WTC11 (cell line): ENCODE measurements at regions not wholly inside any gene's neighbourhood (a gene's known extent, or its start where the extent isn't known, plus 50 kb on each side); places are given as distances from the start of the nearest gene placed in this dataset.

Experiments used
- ATAC-seq: fragments of 200-7000 bp; cut with Tn5 transposase; 2 replicates; pipeline ENCODE4 v1.10.0; 2021; ENCODE audit warnings: mild to moderate bottlenecking, moderate library complexity
- CTCF ChIA-PET: fragments of 300-600 bp; sonication (Branson Sonifier 250); formaldehyde crosslinking; loops from one replicate; lab custom pipeline; 2021; ENCODE audit warnings: antibody characterized with exemption; lab: Charles Lee
- POLR2A ChIA-PET: fragments of 350-600 bp; sonication (Branson Sonifier 250); formaldehyde crosslinking; loops from one replicate; lab custom pipeline; 2021; ENCODE audit warnings: antibody characterized with exemption; lab: Charles Lee
- DNase-seq: peaks from one replicate; pipeline ENCODE4 v3.0.0; 2021; ENCODE audit warnings: low spot score
- H3K27ac Mint-ChIP-seq: 2 replicates; pipeline ENCODE4 v1.8.0; 2021; ENCODE audit warnings: mixed read lengths
- H3K27me3 Mint-ChIP-seq: 2 replicates; pipeline ENCODE4 v1.8.0; 2021; ENCODE audit warnings: low read depth, mild to moderate bottlenecking, moderate library complexity, mixed read lengths
- H3K36me3 Mint-ChIP-seq: 2 replicates; pipeline ENCODE4 v1.8.0; 2021; ENCODE audit warnings: mixed read lengths
- H3K4me1 Mint-ChIP-seq: 2 replicates; pipeline ENCODE4 v1.8.0; 2022; ENCODE audit warnings: mixed read lengths
- H3K4me3 Mint-ChIP-seq: 2 replicates; pipeline ENCODE4 v1.8.0; 2021; ENCODE audit warnings: mild to moderate bottlenecking, moderate library complexity, mixed read lengths
- H3K9me3 Mint-ChIP-seq: 2 replicates; pipeline ENCODE4 v1.8.0; 2021; ENCODE audit warnings: mixed read lengths
- AFF4 ChIP-seq: sonication (generic); formaldehyde crosslinking; IDR thresholded peaks from 2 replicates; pipeline ENCODE4 v1.8.1; 2023; ENCODE audit warnings: mild to moderate bottlenecking, missing genetic modification reagents, borderline replicate concordance
- ARID4B ChIP-seq: sonication (generic); formaldehyde crosslinking; IDR thresholded peaks from 2 replicates; pipeline ENCODE4 v1.8.0; 2023; ENCODE audit warnings: missing genetic modification reagents, mild to moderate bottlenecking, borderline replicate concordance
- ATF6 ChIP-seq: sonication (generic); formaldehyde crosslinking; IDR thresholded peaks from 2 replicates; pipeline ENCODE4 v1.8.1; 2023; ENCODE audit warnings: mild to moderate bottlenecking, missing genetic modification reagents
- FOXK1 ChIP-seq: sonication (generic); formaldehyde crosslinking; IDR thresholded peaks from 2 replicates; pipeline ENCODE4 v1.8.0; 2022; ENCODE audit warnings: mild to moderate bottlenecking, moderate library complexity, missing genetic modification reagents
- GRHL2 ChIP-seq: fragments of 250-450 bp; sonication (Bioruptor Pico); IDR thresholded peaks from 2 replicates; pipeline ENCODE4 v1.8.0; 2022; ENCODE audit warnings: mild to moderate bottlenecking, moderate library complexity; ENCODE audit not compliant: insufficient replicate concordance, severe bottlenecking
- GTF2I ChIP-seq: fragments of 250-450 bp; sonication (Bioruptor Pico); conservative IDR thresholded peaks from 2 replicates; pipeline ENCODE4 v1.4.0; 2021; ENCODE audit warnings: mild to moderate bottlenecking
- HMGXB4 ChIP-seq: sonication (generic); formaldehyde crosslinking; IDR thresholded peaks from 2 replicates; pipeline ENCODE4 v1.8.1; 2023; ENCODE audit warnings: mild to moderate bottlenecking, moderate library complexity, missing genetic modification reagents
- JUN ChIP-seq: sonication (generic); formaldehyde crosslinking; IDR thresholded peaks from 2 replicates; pipeline ENCODE4 v1.8.0; 2023; ENCODE audit warnings: mild to moderate bottlenecking, missing genetic modification reagents
- NR1H2 ChIP-seq: sonication (generic); formaldehyde crosslinking; IDR thresholded peaks from 2 replicates; pipeline ENCODE4 v1.9.0; 2021; ENCODE audit warnings: mild to moderate bottlenecking, moderate library complexity, missing genetic modification reagents
- NR2C2 ChIP-seq: sonication (generic); formaldehyde crosslinking; IDR thresholded peaks from 2 replicates; pipeline ENCODE4 v1.8.0; 2022; ENCODE audit warnings: mild to moderate bottlenecking, missing genetic modification reagents
- SMAD4 ChIP-seq: sonication (generic); formaldehyde crosslinking; IDR thresholded peaks from 2 replicates; pipeline ENCODE4 v1.8.0; 2022; ENCODE audit warnings: mild to moderate bottlenecking, missing genetic modification reagents
- TCF7 ChIP-seq: sonication (generic); formaldehyde crosslinking; IDR thresholded peaks from 2 replicates; pipeline ENCODE4 v1.8.0; 2022; ENCODE audit warnings: mild to moderate bottlenecking, low read depth, missing genetic modification reagents, moderate library complexity
- TP53 ChIP-seq: sonication (generic); formaldehyde crosslinking; IDR thresholded peaks from 2 replicates; pipeline ENCODE4 v1.8.1; 2023; ENCODE audit warnings: mild to moderate bottlenecking, missing genetic modification reagents
- ZBTB21 ChIP-seq: sonication (generic); formaldehyde crosslinking; IDR thresholded peaks from 2 replicates; pipeline ENCODE4 v1.8.1; 2023; ENCODE audit warnings: mild to moderate bottlenecking, missing genetic modification reagents, borderline replicate concordance
- ZMAT4 ChIP-seq: fragments of 250-450 bp; sonication (Bioruptor Pico); IDR thresholded peaks from 2 replicates; pipeline ENCODE4 v1.9.0; 2021; ENCODE audit warnings: mild to moderate bottlenecking

- no peak for TF ChIP-seq TP53
Observed at GRCh38 chr20:6942266-6942665, 174.8 kb downstream of the BMP2 start (continued).

GRCh38 chr20:6944292-6944691 lies 176.8 kb downstream of the BMP2 start:
- ChIA-PET POLR2A (no interaction called here), CTCF (no interaction called here)
- H3K36me3 Mint-ChIP-seq: no peaks in the 10 kb centered on the region
- no peak for ATAC-seq
- no peak for TF ChIP-seq GTF2I (CRISPR knock-in tag)
- TF ChIP-seq AFF4: no peak
- TF ChIP-seq SMAD4 (CRISPR knock-in tag): no peak
- TF ChIP-seq NR2C2 (CRISPR knock-in tag): no peak
- no peak overlapping the region for H3K27ac Mint-ChIP-seq
- H3K9me3 Mint-ChIP-seq: no peaks in the 10 kb centered on the region
- 0 out of 2 replicates have a peak, but pooled peaks cover 10% of the 10 kb centered on the region for H3K4me1 Mint-ChIP-seq
- no peak for DNase-seq
- H3K4me3 Mint-ChIP-seq: no peak overlapping the region
- H3K27me3 Mint-ChIP-seq: no peaks in the 10 kb centered on the region

GRCh38 chr20:6953611-6954010 lies 186.1 kb downstream of the BMP2 start:
- Mint-ChIP-seq H3K27me3 (no peaks in the 10 kb centered on the region), H3K27ac (no peak overlapping the region), H3K9me3 (peaks cover 19% of the 10 kb centered on the region)
- POLR2A ChIA-PET: no interaction called here
- no peak for TF ChIP-seq ARID4B (CRISPR knock-in tag)
- TF ChIP-seq, all 79 proteins: peak for 0
- H3K4me1 Mint-ChIP-seq: no peaks in the 10 kb centered on the region
- DNase-seq: no peak
- no peak for ATAC-seq
- CTCF ChIA-PET: no interaction called here
- no peaks in the 10 kb centered on the region for H3K36me3 Mint-ChIP-seq
- H3K4me3 Mint-ChIP-seq: no peak overlapping the region

GRCh38 chr20:6954219-6954618 lies 186.7 kb downstream of the BMP2 start:
- no peak for DNase-seq
- H3K36me3 Mint-ChIP-seq: no peaks in the 10 kb centered on the region
- TF ChIP-seq ZMAT4 (no peak), HMGXB4 (CRISPR knock-in tag) (no peak), JUN (CRISPR knock-in tag) (no peak), NR1H2 (CRISPR knock-in tag) (no peak), ATF6 (CRISPR knock-in tag) (no peak), ZBTB21 (CRISPR knock-in tag) (no peak), TCF7 (CRISPR knock-in tag) (no peak), FOXK1 (CRISPR knock-in tag) (no peak), GRHL2 (CRISPR knock-in tag) (no peak)
- TF ChIP-seq, all 79 proteins: peak for 0
- POLR2A ChIA-PET: no interaction called here
- CTCF ChIA-PET: no interaction called here
- Mint-ChIP-seq H3K4me1 (no peaks in the 10 kb centered on the region), H3K9me3 (peaks cover 19% of the 10 kb centered on the region), H3K4me3 (no peak overlapping the region), H3K27ac (no peak overlapping the region), H3K27me3 (no peaks in the 10 kb centered on the region)
- no peak for ATAC-seq
